ENCODE measurements at regions not wholly inside any gene's neighbourhood (a gene's known extent, or its start where the extent isn't known, plus 50 kb on each side); places are given as distances from the start of the nearest gene placed in this dataset.
"Not testable (repeated sequence)": the region's sequence is repeated elsewhere in the genome, so short reads cannot be mapped to it uniquely, and the experiment has no call there.

DNA sequence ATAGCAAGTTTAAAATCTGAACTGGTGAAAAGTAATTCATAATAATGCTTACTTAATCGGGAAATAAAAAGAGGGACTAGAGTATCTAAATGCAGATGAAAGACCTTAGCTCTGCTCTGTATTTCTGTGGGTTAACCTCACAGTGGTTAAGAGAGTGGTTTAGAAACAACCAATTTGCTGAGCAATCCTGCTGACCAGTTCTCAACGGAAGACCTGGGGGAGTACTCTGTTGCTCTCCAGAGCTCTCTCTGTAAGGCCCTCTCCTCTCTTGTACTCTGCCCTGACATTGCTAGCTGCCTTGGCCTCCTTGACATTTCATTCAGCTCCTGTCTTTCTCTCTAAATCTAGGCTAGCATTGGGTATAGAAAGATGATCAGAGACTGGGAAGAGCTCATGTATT, 1186.6 kb upstream of the SEMA6A start:
- no peak for DNase-seq

DNA sequence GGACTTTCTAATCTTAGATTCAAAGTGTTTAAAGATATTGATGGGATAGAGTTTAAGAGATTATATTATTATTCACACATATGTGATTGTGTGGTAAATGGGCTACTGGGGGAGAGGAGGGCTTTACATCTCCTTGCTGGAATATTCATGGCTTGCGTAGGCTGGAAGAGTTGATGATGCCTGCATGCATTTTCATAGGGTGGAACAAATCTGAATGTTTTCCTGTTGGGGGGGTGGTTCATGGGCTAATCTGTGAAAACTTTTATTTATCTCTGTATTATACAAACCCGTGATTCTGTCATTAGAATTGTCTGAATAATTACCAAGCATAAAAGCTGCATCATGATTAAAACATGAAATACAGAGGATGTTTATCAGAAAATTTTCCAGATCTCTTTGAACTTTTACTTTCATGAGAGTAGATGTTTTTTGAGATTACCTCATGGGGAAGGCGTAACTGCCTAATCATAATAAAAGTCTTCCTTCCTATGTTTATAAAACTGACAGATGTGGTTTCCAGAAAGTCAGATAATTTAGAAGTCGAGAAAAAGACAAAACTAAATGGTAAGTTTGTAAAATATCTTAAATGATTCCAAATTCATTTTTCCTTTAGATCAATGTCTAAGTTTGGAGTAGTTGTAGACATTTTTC, 1185.4 kb upstream of the SEMA6A start:
- DNase-seq: no peak

DNA sequence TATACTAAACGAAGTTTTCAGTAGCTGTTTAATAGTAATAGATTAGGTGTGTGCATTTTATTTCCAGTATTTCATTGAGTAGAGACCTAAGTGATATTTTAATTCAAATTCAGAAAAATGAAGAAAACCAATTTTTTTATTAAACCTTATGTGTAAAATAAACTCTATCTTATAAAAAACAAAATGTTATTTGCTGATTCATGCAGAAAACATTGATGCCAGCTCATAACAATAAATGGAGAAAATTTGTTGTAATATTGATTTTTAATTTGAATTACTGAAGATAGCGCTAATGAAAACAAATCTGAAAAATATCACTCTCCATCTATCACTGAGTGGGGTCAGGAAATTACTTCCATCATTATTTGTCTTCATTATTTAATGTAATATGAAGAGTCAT, 1177.8 kb upstream of the SEMA6A start:
- no peak for DNase-seq

DNA sequence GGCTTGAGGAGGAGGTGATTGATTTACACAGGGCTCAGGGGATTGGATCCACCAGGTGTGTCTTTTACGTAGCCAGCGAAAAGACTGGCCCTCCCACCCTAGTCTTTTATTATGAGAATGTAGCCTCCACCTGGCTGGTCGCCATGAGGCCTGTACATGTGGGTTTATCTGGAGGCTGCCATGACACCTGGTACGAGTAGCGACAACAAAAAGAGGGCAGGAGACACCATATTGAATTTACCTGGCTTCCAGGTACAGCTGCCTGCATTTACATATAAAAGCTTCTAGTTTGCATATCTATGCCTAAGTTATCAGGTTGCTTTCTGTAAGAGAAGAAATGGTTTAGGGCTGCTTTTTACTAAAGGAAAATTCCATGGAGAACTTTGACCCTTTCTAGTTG, 1173.7 kb upstream of the SEMA6A start:
- no peak for DNase-seq

DNA sequence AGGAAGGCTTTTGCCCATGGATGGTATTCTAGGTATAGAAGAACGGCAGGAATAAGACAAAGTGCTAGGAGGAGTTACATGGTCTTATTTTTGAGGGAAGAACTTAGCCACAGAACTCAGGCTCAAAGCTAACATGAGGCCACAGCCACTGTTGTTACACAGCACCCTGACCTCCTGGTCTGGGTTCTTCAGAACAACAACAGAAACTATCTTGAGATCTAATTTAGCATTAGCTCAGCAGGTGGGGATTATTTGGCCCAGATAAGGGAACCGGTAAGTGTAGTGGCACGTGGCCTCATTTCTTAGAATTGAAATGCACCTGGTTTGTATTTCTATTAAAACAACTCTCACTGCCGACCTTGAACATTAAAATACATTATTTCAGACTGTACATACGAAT, 1168.7 kb upstream of the SEMA6A start:
- DNase-seq: no peak

DNA sequence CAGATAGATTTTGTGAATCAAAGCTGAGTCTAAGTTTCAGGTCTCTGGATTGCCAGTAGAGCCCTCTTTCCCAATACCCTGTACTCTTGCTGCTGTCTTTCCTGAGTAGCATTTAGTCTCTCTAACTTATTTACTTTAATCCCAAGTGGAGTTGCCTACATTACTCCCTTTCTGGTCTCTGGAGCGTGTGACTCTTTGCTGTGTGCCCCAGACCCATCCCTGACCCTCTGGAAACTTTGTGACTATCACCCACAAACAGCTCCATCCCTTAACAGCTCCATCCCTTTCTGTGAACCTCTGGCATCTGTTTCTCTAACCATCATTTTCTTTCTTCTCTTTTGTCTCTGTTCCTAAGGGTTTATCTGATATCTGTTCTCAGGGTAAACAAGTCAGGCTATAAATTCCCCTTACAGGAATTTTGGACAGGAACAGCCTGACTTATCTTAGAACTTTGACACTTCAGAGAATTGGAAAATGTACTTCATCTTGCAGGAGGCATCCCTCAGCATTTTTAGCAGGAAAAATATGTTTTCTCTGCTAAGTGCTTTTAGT, 1167.1 kb upstream of the SEMA6A start:
- DNase-seq: no peak

DNA sequence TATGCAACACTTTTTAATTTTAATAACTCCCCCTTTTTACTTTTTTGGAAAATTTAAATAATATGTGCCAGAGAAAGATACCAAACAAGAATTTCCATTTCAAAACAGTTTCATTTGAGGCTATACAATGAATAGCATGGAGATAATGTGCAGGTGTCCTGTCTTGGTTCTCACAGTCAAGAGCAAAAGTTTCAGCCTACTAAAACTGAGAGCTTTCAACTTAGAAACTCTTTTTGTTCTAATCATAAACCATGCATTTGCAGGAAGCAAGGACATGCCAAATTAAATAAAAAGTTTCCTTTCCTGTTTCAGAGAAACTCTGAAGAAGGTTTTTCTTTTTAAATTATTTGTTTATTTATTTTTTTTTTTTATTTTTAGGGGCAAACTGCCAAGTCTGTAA, 1165.6 kb upstream of the SEMA6A start:
- no peak for DNase-seq

DNA sequence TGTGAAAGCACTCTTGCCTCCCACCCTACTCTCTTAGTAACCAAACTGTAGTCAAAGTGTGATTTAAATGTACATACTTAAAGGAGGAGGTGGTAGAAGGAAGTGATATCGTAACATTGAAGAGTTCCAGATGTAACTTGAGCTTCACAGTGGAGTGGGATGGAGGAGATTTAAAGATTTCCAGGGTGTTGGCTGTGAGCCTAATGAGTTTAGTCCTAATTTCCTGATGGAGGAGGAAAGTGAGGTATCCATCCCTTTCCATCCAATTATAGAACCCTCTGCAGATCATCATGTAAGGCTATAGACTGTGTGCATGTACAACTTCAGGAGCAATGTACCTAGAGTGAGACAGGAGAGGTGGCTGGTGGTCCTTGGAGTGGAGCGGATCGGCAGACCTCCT, 1163.9 kb upstream of the SEMA6A start:
- DNase-seq: no peak

DNA sequence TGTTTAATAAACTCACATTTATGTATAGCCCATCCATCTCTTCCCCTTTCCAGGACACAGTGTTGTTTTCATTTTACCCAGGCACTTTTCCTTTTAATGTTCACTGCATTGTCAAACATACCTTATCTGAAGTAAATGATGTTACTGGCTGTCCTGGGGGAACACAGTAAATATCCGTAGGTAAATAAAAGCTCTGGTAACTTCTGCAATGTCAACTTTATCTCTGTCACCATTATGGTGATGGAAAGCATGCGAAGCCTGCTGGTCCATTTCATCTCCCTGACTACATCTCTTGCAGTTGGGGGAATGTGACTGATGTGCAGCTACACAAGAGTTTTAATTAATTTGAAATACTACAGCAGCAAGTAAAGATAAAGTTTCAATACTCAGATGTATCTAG, 1162.1 kb upstream of the SEMA6A start:
- DNase-seq: no peak

DNA sequence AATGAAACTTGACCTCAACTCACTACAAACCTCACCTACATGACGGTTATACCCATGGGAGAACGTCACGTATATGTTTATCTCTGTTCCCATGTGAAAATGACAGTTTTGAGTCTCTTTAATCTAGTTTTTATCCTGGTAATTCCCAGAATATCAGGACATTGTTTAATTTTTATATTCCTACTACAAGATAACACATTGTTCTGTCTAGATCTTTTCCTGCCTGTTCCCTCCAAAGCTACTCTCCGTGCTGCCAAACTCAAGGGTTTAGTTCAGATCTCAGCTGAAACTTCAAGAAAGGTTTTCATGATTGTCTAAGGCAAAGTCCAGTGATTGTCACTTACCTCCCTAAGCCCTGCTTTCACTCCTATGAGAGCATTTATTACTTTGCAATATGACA, 1159.4 kb upstream of the SEMA6A start:
- no peak for DNase-seq

DNA sequence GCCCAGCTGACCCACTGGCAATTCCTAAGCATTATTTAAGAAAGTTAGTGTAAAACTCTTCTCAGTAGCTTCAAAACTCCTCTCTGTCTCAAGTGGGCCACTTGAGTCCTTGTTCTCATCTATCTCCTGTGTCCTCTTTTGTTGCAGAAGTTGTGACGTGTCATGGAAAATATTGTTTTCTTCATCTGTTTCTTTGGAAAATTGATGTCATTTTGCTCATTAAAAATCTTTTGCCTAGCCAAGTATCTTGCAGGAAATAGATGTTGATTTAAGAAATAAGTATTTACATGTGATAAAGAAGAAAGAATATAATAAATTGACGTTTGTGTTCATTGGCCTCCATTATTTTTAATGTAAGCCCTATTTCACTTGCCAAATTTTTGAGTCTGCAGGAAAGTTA, 1158.4 kb upstream of the SEMA6A start:
- DNase-seq: no peak

DNA sequence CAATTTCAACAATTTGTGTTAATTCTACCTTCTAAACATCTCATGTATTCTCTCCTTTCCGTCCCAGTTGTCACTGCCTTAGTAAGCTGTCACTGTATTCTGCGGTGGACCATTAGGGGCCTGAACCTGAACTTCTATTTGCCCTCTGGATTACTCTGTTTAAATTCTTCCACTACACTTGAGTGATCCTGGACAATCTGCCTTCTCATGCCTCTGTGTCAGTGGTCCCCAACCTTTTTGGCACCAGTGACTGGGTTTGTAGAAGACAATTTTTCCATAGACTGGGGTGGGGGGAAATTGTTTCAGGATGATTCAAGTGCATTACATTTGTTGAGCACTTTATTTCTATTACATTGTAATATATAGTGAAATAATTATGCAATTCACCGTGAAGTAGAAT, 1157.6 kb upstream of the SEMA6A start:
- no peak for DNase-seq

DNA sequence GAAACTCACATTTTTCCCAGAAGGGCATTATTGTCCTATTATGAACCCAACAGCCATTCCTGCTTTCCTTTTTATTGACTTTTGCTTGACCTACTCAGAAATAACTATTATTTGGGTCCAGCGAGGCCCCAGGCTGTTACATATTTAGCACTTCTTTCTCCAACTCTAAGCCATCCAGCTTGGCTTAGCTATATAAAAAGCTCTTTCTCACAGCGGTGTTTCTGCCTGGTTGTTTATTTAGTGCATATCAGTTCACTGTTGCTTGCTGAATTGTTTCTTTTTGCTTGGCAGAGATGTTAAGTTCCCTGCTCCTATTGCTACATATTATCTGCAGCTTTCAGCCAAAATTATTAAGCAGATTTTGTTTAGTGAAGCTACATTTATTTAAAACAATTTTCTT, 1156.8 kb upstream of the SEMA6A start:
- no peak for DNase-seq

DNA sequence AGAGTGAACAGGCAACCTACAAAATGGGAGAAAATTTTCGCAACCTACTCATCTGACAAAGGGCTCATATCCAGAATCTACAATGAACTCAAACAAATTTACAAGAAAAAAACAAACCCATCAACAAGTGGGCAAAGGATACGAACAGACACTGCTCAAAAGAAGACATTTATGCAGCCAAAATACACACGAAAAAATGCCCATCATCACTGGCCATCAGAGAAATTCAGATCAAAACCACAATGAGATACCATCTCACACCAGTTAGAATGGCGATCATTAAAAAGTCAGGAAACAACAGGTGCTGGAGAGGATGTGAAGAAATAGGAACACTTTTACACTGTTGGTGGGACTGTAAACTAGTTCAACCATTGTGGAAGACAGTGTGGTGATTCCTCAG, 1146.2 kb upstream of the SEMA6A start:
- not testable (repeated sequence) for DNase-seq

DNA sequence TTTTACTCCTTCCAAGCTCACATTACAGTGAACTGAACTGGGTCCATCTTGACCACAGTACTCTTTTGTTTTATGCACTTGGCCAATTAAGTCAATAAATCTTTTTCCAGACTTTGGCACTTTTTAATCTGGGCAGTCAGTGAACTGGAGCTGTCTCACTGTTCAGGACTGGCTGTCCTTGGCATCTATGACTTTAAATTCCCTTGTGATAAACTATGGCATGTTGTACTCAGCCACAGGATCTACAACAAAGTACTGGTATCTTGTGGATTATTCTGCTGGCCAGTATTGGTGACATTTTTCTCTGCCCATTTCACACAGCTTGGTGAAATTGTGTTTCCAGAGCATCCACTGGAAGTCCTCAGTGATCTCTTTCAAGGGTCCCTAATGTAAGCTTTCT, 1144.8 kb upstream of the SEMA6A start:
- no peak for DNase-seq

DNA sequence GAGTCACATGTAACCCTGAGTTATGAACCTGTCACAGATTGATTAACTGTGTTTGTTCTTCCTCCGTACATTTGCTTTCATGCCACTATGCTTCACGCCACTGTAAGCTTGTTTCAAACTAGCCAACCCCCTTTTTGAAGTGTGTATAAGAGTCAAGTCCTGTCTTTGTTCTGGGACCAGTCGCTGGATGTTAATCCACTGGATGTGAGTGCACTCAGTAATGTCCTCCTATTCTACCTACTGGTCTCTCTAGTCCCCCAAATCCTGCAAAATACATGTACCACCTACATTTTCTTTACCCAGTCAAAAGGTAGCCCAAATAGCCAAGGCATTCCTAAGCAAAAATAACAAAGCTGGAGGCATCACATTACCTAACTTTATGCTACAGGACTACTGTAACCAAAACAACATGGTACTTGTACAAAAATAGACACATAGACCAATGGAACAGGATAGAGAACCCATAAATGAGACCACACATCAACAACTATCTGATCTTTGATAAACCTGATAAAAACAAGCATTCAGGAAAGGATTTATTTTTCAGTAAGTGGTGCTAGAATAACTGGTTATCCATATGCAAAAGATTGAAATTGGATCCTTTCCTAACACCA, 1139.1 kb upstream of the SEMA6A start:
- DNase-seq: no peak

DNA sequence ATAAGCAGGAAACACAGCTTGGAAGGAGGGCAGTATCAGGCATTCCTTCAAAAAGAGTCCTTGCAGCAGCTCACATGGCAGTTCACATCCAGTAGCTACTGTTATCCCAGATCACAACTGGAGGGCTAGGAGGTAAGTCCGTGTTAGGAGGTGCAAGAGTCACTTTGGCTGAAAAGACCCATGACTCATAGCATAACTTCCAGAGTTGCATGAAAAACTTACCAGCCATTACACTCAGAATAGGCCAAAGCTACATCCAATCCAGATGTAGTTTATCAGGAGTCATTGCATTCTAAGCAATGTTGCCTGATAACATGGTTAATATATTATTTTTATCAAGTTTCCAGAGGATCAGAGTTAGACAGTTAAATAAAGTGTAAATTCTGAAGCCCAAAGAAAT, 1126.4 kb upstream of the SEMA6A start:
- no peak for DNase-seq

DNA sequence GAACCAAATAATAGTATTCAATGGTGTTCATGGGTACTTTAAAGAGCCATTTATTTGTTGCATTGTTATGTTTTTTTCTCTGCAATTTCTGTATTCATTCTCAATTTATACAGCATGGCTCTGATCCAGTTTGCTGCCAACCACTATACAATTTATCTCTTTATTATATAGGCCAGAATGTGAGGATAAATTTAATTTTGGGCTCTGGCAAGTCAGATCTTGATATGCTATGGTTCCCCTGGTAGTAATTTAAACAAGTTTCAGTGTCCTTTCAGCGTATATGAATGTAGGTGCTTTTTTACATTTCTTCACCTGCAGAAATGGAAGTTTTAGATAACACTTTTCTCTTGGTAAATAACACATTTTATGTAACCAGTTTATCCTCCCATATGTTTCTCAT, 1118.0 kb upstream of the SEMA6A start:
- no peak for DNase-seq

DNA sequence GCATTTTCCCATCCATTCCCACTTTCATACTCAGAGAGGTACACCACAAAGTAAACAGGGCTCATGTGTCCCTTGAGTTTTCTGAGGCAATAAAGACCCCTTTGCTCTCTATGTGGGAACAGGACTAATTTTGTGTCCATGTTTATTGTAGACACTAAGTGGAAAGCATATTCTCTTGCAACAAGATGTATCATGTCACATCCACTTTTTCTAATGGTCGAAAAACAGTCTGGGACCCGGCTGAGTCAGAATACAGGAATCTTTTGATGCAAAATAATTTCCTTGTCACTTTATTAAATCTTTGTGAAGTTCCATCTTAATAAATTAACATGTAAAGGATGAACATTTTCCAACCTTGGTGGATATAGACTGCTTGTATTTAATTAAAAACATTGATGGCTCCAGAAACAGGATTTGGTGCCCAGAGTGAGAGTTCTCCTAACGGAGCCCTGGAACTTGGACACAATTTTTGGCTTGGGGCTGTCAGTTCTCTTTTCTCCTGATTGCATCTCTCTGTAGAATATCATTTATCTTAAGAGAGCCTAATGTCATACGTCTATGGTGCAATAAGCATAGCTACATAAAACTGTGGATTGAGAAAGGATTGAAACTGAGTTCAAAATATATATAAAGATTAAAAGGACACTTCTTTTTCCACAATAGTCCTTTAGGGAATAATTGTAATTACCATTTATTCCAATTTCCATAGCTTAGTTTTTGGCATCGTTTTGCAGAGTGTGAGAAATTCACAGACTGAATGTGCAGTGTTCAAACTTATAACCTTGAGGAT, 1116.7 kb upstream of the SEMA6A start:
- no peak for DNase-seq

DNA sequence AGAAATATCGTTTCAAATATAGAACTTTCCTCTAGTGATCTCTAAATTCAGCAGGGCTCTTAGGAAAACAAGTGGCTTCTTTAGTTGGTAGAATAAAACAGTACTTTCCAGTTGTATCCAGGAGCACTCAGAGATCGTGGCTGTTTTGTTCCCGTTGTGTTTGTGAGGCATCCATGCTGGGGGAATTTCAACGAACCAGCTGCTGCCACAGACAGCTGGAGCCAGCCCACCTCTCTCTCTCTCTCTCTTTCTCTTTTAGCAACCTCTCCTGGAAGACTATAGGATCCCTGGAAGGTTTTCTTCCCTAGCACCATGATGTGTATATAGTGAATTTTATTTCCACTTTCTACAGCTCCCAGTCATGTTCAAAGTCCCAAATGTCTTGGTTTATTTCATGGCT, 1116.0 kb upstream of the SEMA6A start:
- no peak for DNase-seq

DNA sequence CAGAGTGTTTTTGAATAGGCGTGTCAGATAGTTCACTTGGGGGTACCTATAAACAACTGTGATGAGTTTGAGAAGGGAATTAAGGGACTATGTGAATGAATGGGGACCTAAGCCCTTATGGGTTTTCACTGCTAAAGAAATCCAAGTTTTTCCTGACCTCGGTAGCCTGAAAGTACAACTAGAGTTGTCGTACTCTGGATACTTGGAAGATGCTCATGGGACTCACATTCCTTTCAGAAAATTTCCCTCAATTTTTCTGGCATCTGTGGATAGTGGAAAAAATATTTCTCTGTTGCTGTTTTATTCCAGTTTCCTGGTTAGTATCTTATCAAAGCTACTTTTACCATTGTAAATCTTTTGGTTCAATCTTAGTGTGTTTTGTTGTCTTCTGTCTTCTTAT, 1112.3 kb upstream of the SEMA6A start:
- no peak for DNase-seq

DNA sequence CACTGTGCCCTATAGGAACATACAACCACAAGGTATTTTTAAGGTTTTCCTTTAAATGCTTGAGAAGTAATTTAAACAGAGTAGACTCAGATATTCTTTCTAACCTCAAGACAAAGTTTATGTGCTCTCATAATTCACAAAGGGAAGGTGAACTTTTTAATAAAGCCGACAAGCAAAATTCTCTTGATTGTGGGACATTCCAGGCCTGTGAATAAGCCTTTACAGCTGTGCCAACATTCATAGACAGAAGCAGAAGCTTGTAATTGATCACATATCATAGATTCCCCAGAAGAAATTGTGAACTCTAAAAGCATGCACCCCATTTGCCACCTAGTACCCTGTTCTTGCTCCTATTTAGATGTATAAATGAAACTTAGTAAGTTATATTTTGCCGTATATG, 1107.8 kb upstream of the SEMA6A start:
- DNase-seq: no peak

DNA sequence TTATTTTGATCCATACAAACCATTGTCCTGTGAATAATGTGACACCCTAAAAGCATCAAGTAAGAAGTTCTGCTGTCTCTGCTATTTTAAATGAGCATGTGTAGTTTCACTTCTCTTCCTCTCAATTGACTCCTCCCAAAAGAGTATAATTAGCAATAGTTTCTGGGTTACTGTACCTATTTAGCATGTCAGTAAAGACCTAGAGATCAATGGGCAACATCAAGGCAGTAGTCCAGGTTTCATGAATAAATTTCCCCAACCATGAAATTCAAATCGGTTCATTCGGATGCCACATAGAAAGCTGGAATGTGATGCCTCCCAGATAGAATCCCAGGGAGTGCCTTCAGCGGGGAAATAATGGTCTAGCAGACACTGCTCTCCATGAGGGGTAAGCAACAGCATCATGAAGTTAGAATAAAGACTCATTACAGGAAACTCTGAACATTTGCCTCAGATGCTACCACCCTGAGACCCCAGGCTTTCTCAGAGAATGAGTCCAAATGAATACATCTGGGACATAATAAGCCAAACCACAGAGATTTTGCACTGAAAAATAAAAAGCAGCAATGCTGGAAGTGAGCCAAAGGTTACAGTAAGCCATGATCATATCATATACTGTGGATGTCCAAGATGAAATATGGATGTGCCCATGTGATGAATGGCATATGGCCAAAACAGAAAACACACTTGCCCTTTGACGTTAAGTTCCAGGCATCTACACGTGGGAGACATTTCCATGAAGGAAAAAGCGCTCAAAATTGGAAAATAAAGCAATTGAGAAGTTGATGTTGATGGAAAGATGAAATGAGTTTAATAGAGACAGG, 1107.0 kb upstream of the SEMA6A start:
- no peak for DNase-seq

Data from NCI-H2171 (cell line).